ENCODE measurements at regions not wholly inside any gene's neighbourhood (a gene's known extent, or its start where the extent isn't known, plus 50 kb on each side); places are given as distances from the start of the nearest gene placed in this dataset.

- intact Hi-C loops (cut with DNase I) = no loop called here
Measured at GRCh38 chr15:59953392-59953883, 50.7 kb upstream of the FOXB1 start.

GRCh38 chr15:59952960-59953359 is 51.2 kb upstream of the FOXB1 start:
- Histone ChIP-seq H3K9me3 (peaks cover 0 to 11% of the 10 kb centered on the region in 2 donors), H3K36me3 (no peaks in the 10 kb centered on the region), H3K27ac (no peak overlapping the region), H3K27me3 (peaks cover 0 to 8% of the 10 kb centered on the region in 2 donors), H3K4me1 (no peaks in the 10 kb centered on the region), H3K4me3 (no peak overlapping the region)
- intact Hi-C loops (cut with DNase I) = no loop called here
- no peak for TF ChIP-seq CTCF (IDR thresholded peaks at IDR 0.05)
- ATAC-seq (no peak), DNase-seq (no peak)

More at GRCh38 chr15:59953392-59953883, 50.7 kb upstream of the FOXB1 start:
- no peak overlapping the region for H3K27ac ChIP-seq
- peaks cover 0 to 11% of the 10 kb centered on the region in 2 donors for H3K9me3 ChIP-seq
- no peak overlapping the region for H3K4me3 ChIP-seq
- no peak for TF ChIP-seq CTCF (IDR thresholded peaks at IDR 0.05)
- peaks cover 0 to 8% of the 10 kb centered on the region in 2 donors for H3K27me3 ChIP-seq
- H3K4me1 ChIP-seq = no peaks in the 10 kb centered on the region
- no peaks in the 10 kb centered on the region for H3K36me3 ChIP-seq
- DNase-seq (no peak), ATAC-seq (no peak)

- intact Hi-C loops (cut with DNase I) = no loop called here
Measured at GRCh38 chr15:59950603-59951388, 53.3 kb upstream of the FOXB1 start.

GRCh38 chr15:59948924-59949613 is 55.0 kb upstream of the FOXB1 start:
- Histone ChIP-seq H3K4me3 (no peak overlapping the region), H3K27ac (no peak overlapping the region), H3K27me3 (peaks cover 0 to 8% of the 10 kb centered on the region in 2 donors), H3K36me3 (no peaks in the 10 kb centered on the region), H3K4me1 (no peaks in the 10 kb centered on the region), H3K9me3 (no peaks in the 10 kb centered on the region)
- TF ChIP-seq CTCF (IDR thresholded peaks at IDR 0.05) = no peak
- DNase-seq = no peak
- ATAC-seq = no peak
- intact Hi-C loops (cut with DNase I) = no loop called here

More at GRCh38 chr15:59950603-59951388, 53.3 kb upstream of the FOXB1 start:
- DNase-seq (no peak), ATAC-seq (no peak)
- Histone ChIP-seq H3K27me3 (peaks cover 0 to 8% of the 10 kb centered on the region in 2 donors), H3K4me3 (no peak overlapping the region), H3K27ac (no peak overlapping the region), H3K9me3 (no peaks in the 10 kb centered on the region), H3K4me1 (no peaks in the 10 kb centered on the region), H3K36me3 (no peaks in the 10 kb centered on the region)
- no peak for TF ChIP-seq CTCF (IDR thresholded peaks at IDR 0.05)

GRCh38 chr15:59946084-59946483 is 58.0 kb upstream of the FOXB1 start:
- DNase-seq = no peak
- no peak for ATAC-seq
- TF ChIP-seq CTCF (IDR thresholded peaks at IDR 0.05) = no peak
- H3K4me1 ChIP-seq = no peaks in the 10 kb centered on the region
- no peaks in the 10 kb centered on the region for H3K27me3 ChIP-seq
- no peak overlapping the region for H3K4me3 ChIP-seq
- intact Hi-C loops (cut with DNase I) = no loop called here
- no peaks in the 10 kb centered on the region for H3K9me3 ChIP-seq
- no peak overlapping the region for H3K27ac ChIP-seq
- H3K36me3 ChIP-seq = no peaks in the 10 kb centered on the region

Data from left lung (tissue), 4 donors.